ENCODE measurements at regions not wholly inside any gene's neighbourhood (a gene's known extent, or its start where the extent isn't known, plus 50 kb on each side); places are given as distances from the start of the nearest gene placed in this dataset.

DNA sequence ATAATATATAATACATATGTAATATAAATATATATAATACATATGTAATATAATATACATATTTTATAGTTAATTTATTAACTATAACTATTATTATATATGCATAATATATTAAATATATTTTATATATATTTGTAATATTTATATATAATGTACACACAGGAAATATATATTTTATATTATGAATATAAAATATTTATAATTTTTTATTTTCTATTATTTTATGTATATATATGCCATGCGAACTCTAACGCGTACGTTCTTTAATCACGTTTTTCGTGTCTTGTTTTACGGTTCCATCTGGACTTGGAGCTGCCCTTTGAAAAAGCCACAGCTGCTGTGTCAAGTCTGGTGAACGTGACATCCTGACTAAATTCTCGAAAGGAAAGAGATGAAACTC, 332.1 kb downstream of the ASMT start:
- Histone ChIP-seq H3K27me3 (ENCODE audit: control insufficient read depth in 1 of 2, insufficient read depth in 2 of 2, low read length in 1 of 2) (no peaks in the 10 kb centered on the region), H3K36me3 (ENCODE audit: control insufficient read depth in 1 of 2, insufficient read depth in 2 of 2, low read length in 1 of 2) (no peaks in the 10 kb centered on the region), H3K27ac (ENCODE audit: low read depth in 1 of 2, low read length in 2 of 2) (no peak overlapping the region), H3K4me3 (ENCODE audit: low read length in 2 of 2) (no peak overlapping the region), H3K9me3 (ENCODE audit: control insufficient read depth, low read length) (no peaks in the 10 kb centered on the region), H3K4me1 (ENCODE audit: control insufficient read depth in 1 of 2, insufficient read depth in 2 of 2, low read length in 2 of 2) (no peaks in the 10 kb centered on the region)
- intact Hi-C loops (cut with DNase I), result no loop called here
- DNase-seq, result no peak
- 91 to 95% methylated on average over 9 of the region's 9 CpGs for WGBS, 2 donors
- ATAC-seq (ENCODE audit: low FRiP score), result no peak

Measured in aorta (tissue), 5 donors.